ENCODE measurements at regions not wholly inside any gene's neighbourhood (a gene's known extent, or its start where the extent isn't known, plus 50 kb on each side); places are given as distances from the start of the nearest gene placed in this dataset.

DNA sequence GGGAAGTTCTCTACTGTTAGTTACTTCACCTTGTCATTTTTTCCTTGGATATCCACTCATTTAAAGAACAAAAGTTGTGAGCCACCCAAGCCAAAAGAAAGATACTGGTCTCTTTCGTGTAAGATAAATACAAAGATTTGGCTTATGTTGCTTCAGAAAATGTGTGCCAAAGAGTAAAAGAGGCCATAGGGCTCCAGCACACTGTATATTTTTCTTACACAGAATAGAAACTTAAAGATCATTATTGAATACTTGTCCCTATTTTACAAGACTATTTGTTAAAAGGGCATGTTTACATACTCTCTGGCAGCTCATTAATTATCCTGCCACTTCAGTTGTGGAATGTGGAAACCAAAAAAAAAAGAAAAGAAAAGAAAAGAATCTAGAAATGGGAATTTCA is 284.2 kb upstream of the LRRC7 start:
- TF ChIP-seq POLR2AphosphoS5 (IDR thresholded peaks at IDR 0.05), result no peak
- TF ChIP-seq, protein P1, sequence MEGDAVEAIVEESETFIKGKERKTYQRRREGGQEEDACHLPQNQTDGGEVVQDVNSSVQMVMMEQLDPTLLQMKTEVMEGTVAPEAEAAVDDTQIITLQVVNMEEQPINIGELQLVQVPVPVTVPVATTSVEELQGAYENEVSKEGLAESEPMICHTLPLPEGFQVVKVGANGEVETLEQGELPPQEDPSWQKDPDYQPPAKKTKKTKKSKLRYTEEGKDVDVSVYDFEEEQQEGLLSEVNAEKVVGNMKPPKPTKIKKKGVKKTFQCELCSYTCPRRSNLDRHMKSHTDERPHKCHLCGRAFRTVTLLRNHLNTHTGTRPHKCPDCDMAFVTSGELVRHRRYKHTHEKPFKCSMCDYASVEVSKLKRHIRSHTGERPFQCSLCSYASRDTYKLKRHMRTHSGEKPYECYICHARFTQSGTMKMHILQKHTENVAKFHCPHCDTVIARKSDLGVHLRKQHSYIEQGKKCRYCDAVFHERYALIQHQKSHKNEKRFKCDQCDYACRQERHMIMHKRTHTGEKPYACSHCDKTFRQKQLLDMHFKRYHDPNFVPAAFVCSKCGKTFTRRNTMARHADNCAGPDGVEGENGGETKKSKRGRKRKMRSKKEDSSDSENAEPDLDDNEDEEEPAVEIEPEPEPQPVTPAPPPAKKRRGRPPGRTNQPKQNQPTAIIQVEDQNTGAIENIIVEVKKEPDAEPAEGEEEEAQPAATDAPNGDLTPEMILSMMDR (IDR thresholded peaks at IDR 0.05 in 8 of 11, conservative IDR thresholded peaks at IDR 0.05 in 3 of 11), result no peak
- no peak for TF ChIP-seq POLR2A (IDR thresholded peaks at IDR 0.05)
- H3K36me3 ChIP-seq, result no peaks in the 10 kb centered on the region
- H3K27ac ChIP-seq, result no peak overlapping the region
- WGBS, 5 donors, result 59 to 77% (median 70%) methylated on average over 1 of the region's 1 CpG
- no peaks in the 10 kb centered on the region for H3K27me3 ChIP-seq (replicated peaks in 1 of 7)
- intact Hi-C loops (cut with DNase I; ENCODE audit: low total_unique reads), result no loop called here
- no peaks in the 10 kb centered on the region for H3K4me1 ChIP-seq
- H3K9me3 ChIP-seq, result no peaks in the 10 kb centered on the region
- no peak for DNase-seq
- no peak overlapping the region for H3K4me3 ChIP-seq

DNA sequence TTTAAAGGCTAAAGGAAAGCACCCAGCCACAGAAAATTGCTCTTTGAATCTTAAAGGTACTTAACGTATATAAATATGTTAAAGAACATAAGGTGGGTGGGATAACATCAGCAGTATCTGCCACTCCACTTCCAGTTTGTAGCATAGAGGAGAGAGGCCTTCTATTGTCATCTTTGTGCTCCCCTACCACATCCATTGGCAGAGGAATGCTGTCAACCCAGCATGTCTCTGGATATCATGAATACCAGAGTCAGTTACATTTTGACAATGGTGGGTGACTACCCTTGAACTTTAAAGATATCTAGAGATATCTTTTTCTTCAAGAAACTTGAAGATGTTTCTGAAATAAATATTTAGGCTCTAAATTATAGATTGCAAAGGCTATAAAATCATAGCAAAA is 283.2 kb upstream of the LRRC7 start:
- WGBS, 5 donors, result 79 to 86% (median 80%) methylated on average over 1 of the region's 1 CpG
- no peak for TF ChIP-seq POLR2A (IDR thresholded peaks at IDR 0.05)
- no peak for TF ChIP-seq POLR2AphosphoS5 (IDR thresholded peaks at IDR 0.05)
- TF ChIP-seq, protein P1 (IDR thresholded peaks at IDR 0.05 in 8 of 11, conservative IDR thresholded peaks at IDR 0.05 in 3 of 11), result no peak
- intact Hi-C loops (cut with DNase I; ENCODE audit: low total_unique reads), result no loop called here

DNA sequence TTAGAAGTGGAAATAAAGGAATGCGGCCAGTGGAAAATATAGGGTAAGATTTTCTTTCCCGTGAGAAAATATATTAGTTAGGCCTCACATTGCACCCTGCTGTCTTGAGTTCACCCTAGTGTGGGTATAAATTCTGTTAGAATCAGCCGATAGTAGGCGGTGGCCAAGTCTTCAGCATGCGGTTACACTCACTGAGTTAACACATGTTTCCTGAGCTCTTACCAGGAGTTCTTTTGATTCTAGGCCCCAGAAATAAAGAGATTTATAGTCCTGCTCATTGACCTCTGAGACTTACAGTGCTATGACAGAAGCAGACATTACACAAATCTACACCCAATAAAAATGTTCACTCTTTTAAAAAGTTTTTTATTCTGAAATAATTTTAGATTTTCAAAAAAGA is 279.3 kb upstream of the LRRC7 start:
- no peaks in the 10 kb centered on the region for H3K4me1 ChIP-seq
- no peaks in the 10 kb centered on the region for H3K27me3 ChIP-seq (replicated peaks in 1 of 7)
- DNase-seq, result no peak
- WGBS, 5 donors, result 73 to 85% (median 81%) methylated on average over 5 of the region's 5 CpGs
- H3K9me3 ChIP-seq, result no peaks in the 10 kb centered on the region
- H3K36me3 ChIP-seq, result no peaks in the 10 kb centered on the region
- TF ChIP-seq POLR2A (IDR thresholded peaks at IDR 0.05), result no peak
- TF ChIP-seq, protein P1 (IDR thresholded peaks at IDR 0.05 in 8 of 11, conservative IDR thresholded peaks at IDR 0.05 in 3 of 11), result no peak
- TF ChIP-seq POLR2AphosphoS5 (IDR thresholded peaks at IDR 0.05), result no peak
- H3K4me3 ChIP-seq, result no peak overlapping the region
- intact Hi-C loops (cut with DNase I; ENCODE audit: low total_unique reads), result no loop called here
- no peak overlapping the region for H3K27ac ChIP-seq

More for the DNA sequence above, 283.2 kb upstream of the LRRC7 start:
- Histone ChIP-seq H3K9me3 (no peaks in the 10 kb centered on the region), H3K4me1 (no peaks in the 10 kb centered on the region), H3K4me3 (no peak overlapping the region), H3K36me3 (no peaks in the 10 kb centered on the region), H3K27ac (no peak overlapping the region), H3K27me3 (replicated peaks in 1 of 7) (no peaks in the 10 kb centered on the region)
- no peak for DNase-seq

DNA sequence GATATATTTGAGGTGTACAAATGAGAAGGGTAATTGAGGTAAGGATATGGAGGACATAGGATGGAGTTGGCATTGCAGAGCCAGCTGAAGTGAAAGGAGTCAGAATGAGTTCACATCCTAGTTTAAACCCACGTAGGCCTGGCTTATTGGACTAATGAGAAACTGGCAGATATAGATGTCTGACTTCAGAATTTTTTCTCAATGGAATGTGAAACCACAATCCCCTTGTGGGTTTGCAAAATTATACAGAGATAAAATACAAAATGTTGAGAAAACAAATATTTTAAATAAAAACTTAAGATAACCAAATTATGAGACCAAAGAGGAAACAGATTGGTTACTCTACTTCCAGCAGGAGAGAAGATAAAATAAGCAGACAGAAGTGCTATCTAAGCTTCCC is 277.4 kb upstream of the LRRC7 start:
- intact Hi-C loops (cut with DNase I; ENCODE audit: low total_unique reads), result no loop called here
- TF ChIP-seq POLR2AphosphoS5 (IDR thresholded peaks at IDR 0.05), result no peak
- TF ChIP-seq, protein P1 (IDR thresholded peaks at IDR 0.05 in 8 of 11, conservative IDR thresholded peaks at IDR 0.05 in 3 of 11), result no peak
- TF ChIP-seq POLR2A (IDR thresholded peaks at IDR 0.05), result no peak

More for the DNA sequence above, 277.4 kb upstream of the LRRC7 start:
- Histone ChIP-seq H3K36me3 (no peaks in the 10 kb centered on the region), H3K27ac (no peak overlapping the region), H3K9me3 (no peaks in the 10 kb centered on the region), H3K27me3 (replicated peaks in 1 of 7) (no peaks in the 10 kb centered on the region), H3K4me1 (no peaks in the 10 kb centered on the region), H3K4me3 (no peak overlapping the region)
- DNase-seq, result no peak
- 20 to 48% (median 27%) methylated on average over 1 of the region's 1 CpG for WGBS, 5 donors
